IPS-15b (cell line): ENCODE measurements at regions not wholly inside any gene's neighbourhood (a gene's known extent, or its start where the extent isn't known, plus 50 kb on each side); places are given as distances from the start of the nearest gene placed in this dataset.

ENCODE experiments used
- H3K27me3 ChIP-seq: one replicate; pipeline ENCODE4 v1.6.1; 2013; ENCODE audit warnings: low read length; ENCODE audit not compliant: control insufficient read depth, insufficient read depth
- H3K36me3 ChIP-seq: one replicate; pipeline ENCODE4 v1.6.1; 2013; ENCODE audit warnings: low read length; ENCODE audit not compliant: control insufficient read depth, insufficient read depth
- H3K4me1 ChIP-seq: one replicate; pipeline ENCODE4 v1.6.1; 2013; ENCODE audit warnings: mild to moderate bottlenecking, low read length; ENCODE audit not compliant: control insufficient read depth, insufficient read depth
- H3K4me3 ChIP-seq: one replicate; pipeline ENCODE4 v1.5.1; 2013; ENCODE audit warnings: low read depth, low read length
- H3K9ac ChIP-seq: one replicate; pipeline ENCODE4 v1.6.1; 2013; ENCODE audit warnings: low read depth, mild to moderate bottlenecking, low read length
- H3K9me3 ChIP-seq: one replicate; pipeline ENCODE4 v1.6.1; 2013; ENCODE audit warnings: mild to moderate bottlenecking, low read length; ENCODE audit not compliant: control insufficient read depth, insufficient read depth

- no peaks in the 10 kb centered on the region for H3K27me3 ChIP-seq
- H3K4me3 ChIP-seq, result no peak overlapping the region
- H3K4me1 ChIP-seq, result peaks cover 2% of the 10 kb centered on the region
- no peaks in the 10 kb centered on the region for H3K36me3 ChIP-seq
- no peak overlapping the region for H3K9ac ChIP-seq
- H3K9me3 ChIP-seq, result peaks cover 3% of the 10 kb centered on the region
Observed at GRCh38 chr14:85911044-85911443, 381.1 kb downstream of the FLRT2 start.

GRCh38 chr14:85909581-85909980 is 379.6 kb downstream of the FLRT2 start:
- Histone ChIP-seq H3K4me3 (no peak overlapping the region), H3K36me3 (no peaks in the 10 kb centered on the region), H3K9me3 (peaks cover 3% of the 10 kb centered on the region), H3K9ac (no peak overlapping the region), H3K4me1 (peaks cover 2% of the 10 kb centered on the region), H3K27me3 (no peaks in the 10 kb centered on the region)

- Histone ChIP-seq H3K4me1 (peaks cover 2% of the 10 kb centered on the region), H3K9ac (no peak overlapping the region), H3K4me3 (no peak overlapping the region), H3K27me3 (no peaks in the 10 kb centered on the region), H3K9me3 (peaks cover 3% of the 10 kb centered on the region), H3K36me3 (no peaks in the 10 kb centered on the region)
Observed at GRCh38 chr14:85907536-85907935, 377.6 kb downstream of the FLRT2 start.

GRCh38 chr14:85897808-85898207 is 367.9 kb downstream of the FLRT2 start:
- Histone ChIP-seq H3K36me3 (no peaks in the 10 kb centered on the region), H3K9ac (no peak overlapping the region), H3K4me3 (no peak overlapping the region), H3K4me1 (no peaks in the 10 kb centered on the region), H3K27me3 (no peaks in the 10 kb centered on the region), H3K9me3 (no peaks in the 10 kb centered on the region)

- H3K9me3 ChIP-seq, result no peaks in the 10 kb centered on the region
- no peak overlapping the region for H3K9ac ChIP-seq
- H3K4me1 ChIP-seq, result no peaks in the 10 kb centered on the region
- H3K4me3 ChIP-seq, result no peak overlapping the region
- H3K27me3 ChIP-seq, result no peaks in the 10 kb centered on the region
- no peaks in the 10 kb centered on the region for H3K36me3 ChIP-seq
Observed at GRCh38 chr14:85895603-85896002, 365.7 kb downstream of the FLRT2 start.

- no peaks in the 10 kb centered on the region for H3K36me3 ChIP-seq
- H3K4me3 ChIP-seq, result no peak overlapping the region
- H3K27me3 ChIP-seq, result no peaks in the 10 kb centered on the region
- H3K9ac ChIP-seq, result no peak overlapping the region
- H3K9me3 ChIP-seq, result no peaks in the 10 kb centered on the region
- H3K4me1 ChIP-seq, result no peaks in the 10 kb centered on the region
Observed at GRCh38 chr14:85892251-85892650, 362.3 kb downstream of the FLRT2 start.

- Histone ChIP-seq H3K4me1 (no peaks in the 10 kb centered on the region), H3K9me3 (no peaks in the 10 kb centered on the region), H3K36me3 (no peaks in the 10 kb centered on the region), H3K4me3 (no peak overlapping the region), H3K27me3 (no peaks in the 10 kb centered on the region), H3K9ac (no peak overlapping the region)
Observed at GRCh38 chr14:85883966-85884365, 354.0 kb downstream of the FLRT2 start.

- H3K36me3 ChIP-seq, result no peaks in the 10 kb centered on the region
- H3K9ac ChIP-seq, result no peak overlapping the region
- H3K4me1 ChIP-seq, result no peaks in the 10 kb centered on the region
- no peaks in the 10 kb centered on the region for H3K9me3 ChIP-seq
- H3K4me3 ChIP-seq, result no peak overlapping the region
- no peaks in the 10 kb centered on the region for H3K27me3 ChIP-seq
Observed at GRCh38 chr14:85883101-85883500, 353.2 kb downstream of the FLRT2 start.

- Histone ChIP-seq H3K9ac (no peak overlapping the region), H3K4me3 (no peak overlapping the region), H3K27me3 (no peaks in the 10 kb centered on the region), H3K4me1 (no peaks in the 10 kb centered on the region), H3K36me3 (no peaks in the 10 kb centered on the region), H3K9me3 (no peaks in the 10 kb centered on the region)
Observed at GRCh38 chr14:85881935-85882334, 352.0 kb downstream of the FLRT2 start.

GRCh38 chr14:85878874-85879273 is 348.9 kb downstream of the FLRT2 start:
- H3K9ac ChIP-seq, result no peak overlapping the region
- H3K27me3 ChIP-seq, result no peaks in the 10 kb centered on the region
- no peaks in the 10 kb centered on the region for H3K36me3 ChIP-seq
- H3K4me1 ChIP-seq, result no peaks in the 10 kb centered on the region
- H3K9me3 ChIP-seq, result no peaks in the 10 kb centered on the region
- H3K4me3 ChIP-seq, result no peak overlapping the region

GRCh38 chr14:85873006-85873405 is 343.1 kb downstream of the FLRT2 start:
- H3K36me3 ChIP-seq, result no peaks in the 10 kb centered on the region
- no peaks in the 10 kb centered on the region for H3K9me3 ChIP-seq
- no peak overlapping the region for H3K4me3 ChIP-seq
- H3K4me1 ChIP-seq, result no peaks in the 10 kb centered on the region
- no peaks in the 10 kb centered on the region for H3K27me3 ChIP-seq
- no peak overlapping the region for H3K9ac ChIP-seq

GRCh38 chr14:85867450-85867849 is 337.5 kb downstream of the FLRT2 start:
- H3K4me1 ChIP-seq, result no peaks in the 10 kb centered on the region
- H3K9me3 ChIP-seq, result no peaks in the 10 kb centered on the region
- no peak overlapping the region for H3K4me3 ChIP-seq
- H3K27me3 ChIP-seq, result no peaks in the 10 kb centered on the region
- H3K9ac ChIP-seq, result no peak overlapping the region
- no peaks in the 10 kb centered on the region for H3K36me3 ChIP-seq

GRCh38 chr14:85865701-85866100 is 335.8 kb downstream of the FLRT2 start:
- no peaks in the 10 kb centered on the region for H3K9me3 ChIP-seq
- no peak overlapping the region for H3K9ac ChIP-seq
- no peak overlapping the region for H3K4me3 ChIP-seq
- no peaks in the 10 kb centered on the region for H3K36me3 ChIP-seq
- H3K4me1 ChIP-seq, result no peaks in the 10 kb centered on the region
- H3K27me3 ChIP-seq, result no peaks in the 10 kb centered on the region
